MV-4-11 (cell line): ENCODE measurements at regions not wholly inside any gene's neighbourhood (a gene's known extent, or its start where the extent isn't known, plus 50 kb on each side); places are given as distances from the start of the nearest gene placed in this dataset.

ENCODE experiments used
- DNase-seq: peaks from one replicate; lab custom pipeline; 2025; lab: John Stamatoyannopoulos, UW

DNA sequence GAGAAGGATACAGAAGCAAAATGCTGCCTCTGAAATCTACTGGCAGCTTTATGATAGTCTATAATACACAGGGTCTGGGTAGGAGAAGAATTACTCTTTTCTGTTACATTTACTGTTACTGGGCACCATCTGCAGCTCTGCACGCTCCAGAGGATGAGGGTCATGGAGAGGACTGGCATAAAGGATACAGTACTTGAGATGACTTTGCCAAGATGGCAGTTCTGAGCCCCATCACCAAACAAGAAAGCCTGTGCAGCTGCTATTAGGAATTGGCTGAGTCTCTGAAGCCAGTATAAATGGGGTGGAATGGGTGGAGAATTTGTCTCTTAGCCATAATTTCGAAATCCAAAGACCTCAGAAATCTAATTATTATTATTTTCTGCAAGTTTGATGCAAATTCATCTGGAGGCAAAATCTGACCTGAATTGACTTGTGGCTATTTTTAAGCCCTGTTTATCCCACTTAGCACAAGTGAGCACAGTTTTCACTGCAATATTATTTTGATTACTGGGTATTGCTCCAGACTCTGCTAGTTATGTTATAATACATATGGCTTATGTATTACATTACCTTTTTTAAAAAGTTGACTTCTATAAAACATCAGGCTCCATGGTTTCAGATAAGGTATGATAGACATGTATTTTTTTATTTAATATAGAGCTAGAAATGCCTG, 579.5 kb downstream of the MBD2 start:
- DNase-seq: no peak

DNA sequence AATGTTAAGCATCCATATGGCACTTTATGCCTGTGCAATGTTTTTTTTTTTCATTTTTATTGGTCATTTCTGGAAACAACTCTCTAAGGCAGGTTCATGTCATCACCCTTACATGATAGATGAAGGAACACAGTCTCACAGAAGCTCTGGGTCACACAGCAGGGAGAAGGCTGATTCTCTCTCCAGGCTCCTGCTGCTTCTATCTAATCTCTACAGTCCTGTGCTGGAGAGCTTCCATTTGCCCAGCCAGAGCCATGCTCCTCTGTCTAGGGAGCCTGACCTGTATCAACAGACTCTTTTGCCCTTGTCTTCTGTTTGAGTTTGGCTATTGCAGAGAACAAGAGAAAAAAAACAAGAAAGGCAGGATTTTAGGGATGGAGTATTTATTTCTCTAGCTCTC, 584.8 kb downstream of the MBD2 start:
- no peak for DNase-seq

DNA sequence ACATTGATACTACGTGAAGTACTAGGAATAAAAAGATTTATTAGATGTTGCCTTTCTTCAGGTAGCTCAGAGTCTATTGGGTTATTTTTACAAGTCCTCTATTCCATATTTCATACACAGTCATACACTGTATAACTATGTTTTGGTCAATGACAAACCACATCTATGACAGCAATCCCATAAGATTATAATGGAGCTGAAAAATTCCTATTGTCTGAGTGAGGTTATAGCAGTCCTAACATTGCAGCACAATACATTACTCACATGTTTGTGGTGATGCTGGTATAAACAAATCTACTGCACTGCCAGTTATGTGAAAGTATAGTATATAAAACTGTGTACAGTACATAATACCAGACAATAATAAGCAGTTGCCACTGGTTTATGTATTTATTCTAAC, 595.1 kb downstream of the MBD2 start:
- DNase-seq: no peak

- DNase-seq: no peak
Measured at GRCh38 chr18:53625997-53626599, 598.4 kb downstream of the MBD2 start.

- DNase-seq: no peak
Measured at GRCh38 chr18:53610957-53611356, 613.5 kb downstream of the MBD2 start.

- DNase-seq: no peak
Measured at GRCh38 chr18:53606792-53607191, 617.7 kb downstream of the MBD2 start.

GRCh38 chr18:53605198-53605597, 619.3 kb downstream of the MBD2 start:
- DNase-seq: no peak

DNA sequence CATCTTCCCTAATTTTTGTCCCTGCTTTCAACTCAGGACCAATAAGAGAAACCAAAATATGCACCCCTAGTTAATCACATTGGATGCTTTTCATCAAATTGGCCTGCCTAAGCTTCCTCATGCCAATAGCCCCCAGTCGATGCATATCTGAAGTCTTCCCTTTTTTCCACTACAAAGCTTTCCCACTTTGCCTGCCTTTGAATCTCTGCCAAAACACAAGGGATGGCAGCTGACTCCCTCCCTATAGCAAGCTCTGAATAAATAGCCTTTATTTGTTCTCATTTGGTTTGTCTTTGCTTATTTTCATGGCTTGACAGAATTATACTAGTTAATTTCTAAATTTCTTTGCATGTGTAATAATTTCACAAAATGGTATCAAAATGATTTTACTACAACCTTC, 621.2 kb downstream of the MBD2 start:
- DNase-seq: no peak

- no peak for DNase-seq
Measured at GRCh38 chr18:53601344-53601743, 623.1 kb downstream of the MBD2 start.

DNA sequence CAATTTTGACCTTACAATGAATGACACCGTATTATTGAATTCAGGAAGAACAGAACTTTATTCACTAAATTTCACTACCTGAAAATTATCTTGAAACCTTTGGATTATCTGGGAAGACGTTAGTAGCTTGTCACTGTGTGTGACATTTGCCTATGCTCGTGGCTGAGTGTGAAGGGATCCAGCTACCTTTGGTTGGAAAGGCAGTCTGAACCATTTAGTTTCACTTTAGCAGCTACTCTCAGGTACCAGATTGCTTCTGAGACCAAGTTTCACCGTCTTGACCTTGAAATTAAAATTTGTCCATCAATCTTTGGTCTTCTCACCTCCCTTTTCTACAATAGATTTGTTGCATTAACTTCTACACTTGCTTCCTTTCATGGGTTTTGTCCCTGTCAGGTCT, 637.5 kb downstream of the MBD2 start:
- no peak for DNase-seq
